ENCODE measurements at regions not wholly inside any gene's neighbourhood (a gene's known extent, or its start where the extent isn't known, plus 50 kb on each side); places are given as distances from the start of the nearest gene placed in this dataset.
"Not testable (repeated sequence)": the region's sequence is repeated elsewhere in the genome, so short reads cannot be mapped to it uniquely, and the experiment has no call there.

- H3K27ac Mint-ChIP-seq; ATAC-seq (ENCODE audit: low read depth in 2 of 2); H3K9me3 ChIP-seq (ENCODE audit: control insufficient read depth in 2 of 2, low read length in 2 of 2); H3K36me3 Mint-ChIP-seq; DNase-seq; H3K27ac ChIP-seq (ENCODE audit: insufficient read depth, low read length, poor library complexity, severe bottlenecking); H3K9me3 Mint-ChIP-seq; H3K4me1 Mint-ChIP-seq; H3K27me3 Mint-ChIP-seq; H3K27me3 ChIP-seq (ENCODE audit: control insufficient read depth, insufficient read depth, low read length); H3K4me1 ChIP-seq (ENCODE audit: control insufficient read depth, insufficient read depth, low read length, poor library complexity, severe bottlenecking); H3K36me3 ChIP-seq (ENCODE audit: control insufficient read depth, insufficient read depth, low read length); H3K4me3 ChIP-seq (ENCODE audit: low read depth, low read length); H3K4me3 Mint-ChIP-seq: not testable (repeated sequence)
Measured at GRCh38 chr15:81636064-81636463, 262.1 kb upstream of the TMC3 start.

- no peaks in the 10 kb centered on the region for H3K4me1 ChIP-seq (ENCODE audit: control insufficient read depth, insufficient read depth, low read length, poor library complexity, severe bottlenecking)
- H3K4me3 ChIP-seq (ENCODE audit: low read depth, low read length): no peak overlapping the region
- no peaks in the 10 kb centered on the region for H3K36me3 ChIP-seq (ENCODE audit: control insufficient read depth, insufficient read depth, low read length)
- H3K9me3 Mint-ChIP-seq: peaks cover 0 to 4% (median 0%) of the 10 kb centered on the region in 7 donors
- no peaks in the 10 kb centered on the region for H3K36me3 Mint-ChIP-seq
- H3K27ac Mint-ChIP-seq: no peak overlapping the region
- H3K9me3 ChIP-seq (ENCODE audit: control insufficient read depth in 2 of 2, low read length in 2 of 2): no peaks in the 10 kb centered on the region
- no peaks in the 10 kb centered on the region for H3K4me1 Mint-ChIP-seq
- no peak overlapping the region for H3K27ac ChIP-seq (ENCODE audit: insufficient read depth, low read length, poor library complexity, severe bottlenecking)
- H3K27me3 Mint-ChIP-seq: no peaks in the 10 kb centered on the region
- ATAC-seq (ENCODE audit: low read depth in 2 of 2) (no peak), DNase-seq (no peak)
- H3K4me3 Mint-ChIP-seq: no peak overlapping the region
- no peaks in the 10 kb centered on the region for H3K27me3 ChIP-seq (ENCODE audit: control insufficient read depth, insufficient read depth, low read length)
Measured at GRCh38 chr15:81633889-81634288, 259.9 kb upstream of the TMC3 start.

DNA sequence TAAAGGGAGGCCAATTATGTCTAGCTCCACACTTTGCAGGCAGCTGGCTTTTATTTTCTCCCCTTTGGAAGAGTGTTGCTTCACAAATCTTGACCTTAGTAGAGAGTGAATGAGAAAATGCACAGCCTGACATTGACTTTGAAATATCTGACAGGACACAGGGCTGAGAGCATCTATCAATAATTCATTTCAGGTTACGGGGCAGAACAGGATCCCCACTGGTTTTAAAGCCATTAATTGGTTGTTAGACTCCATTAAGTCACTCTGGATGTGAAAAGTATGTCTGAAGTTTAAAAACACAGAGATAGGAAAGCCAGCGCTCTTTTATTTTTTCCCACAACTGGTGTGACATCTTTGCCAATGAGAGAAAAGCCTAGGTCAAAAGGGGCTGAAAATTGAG, 251.9 kb upstream of the TMC3 start:
- H3K36me3 ChIP-seq (ENCODE audit: control insufficient read depth, insufficient read depth, low read length): no peaks in the 10 kb centered on the region
- H3K9me3 Mint-ChIP-seq: peaks cover 0 to 10% (median 0%) of the 10 kb centered on the region in 7 donors
- no peaks in the 10 kb centered on the region for H3K27me3 ChIP-seq (ENCODE audit: control insufficient read depth, insufficient read depth, low read length)
- H3K27ac Mint-ChIP-seq: no peak overlapping the region
- no peak for DNase-seq
- H3K4me1 Mint-ChIP-seq: no peaks in the 10 kb centered on the region
- no peak for ATAC-seq (ENCODE audit: low read depth in 2 of 2)
- no peaks in the 10 kb centered on the region for H3K4me1 ChIP-seq (ENCODE audit: control insufficient read depth, insufficient read depth, low read length, poor library complexity, severe bottlenecking)
- no peaks in the 10 kb centered on the region for H3K27me3 Mint-ChIP-seq
- H3K4me3 ChIP-seq (ENCODE audit: low read depth, low read length): no peak overlapping the region
- H3K36me3 Mint-ChIP-seq: no peaks in the 10 kb centered on the region
- H3K27ac ChIP-seq (ENCODE audit: insufficient read depth, low read length, poor library complexity, severe bottlenecking): no peak overlapping the region
- H3K4me3 Mint-ChIP-seq: no peak overlapping the region
- no peaks in the 10 kb centered on the region for H3K9me3 ChIP-seq (ENCODE audit: control insufficient read depth in 2 of 2, low read length in 2 of 2)

DNA sequence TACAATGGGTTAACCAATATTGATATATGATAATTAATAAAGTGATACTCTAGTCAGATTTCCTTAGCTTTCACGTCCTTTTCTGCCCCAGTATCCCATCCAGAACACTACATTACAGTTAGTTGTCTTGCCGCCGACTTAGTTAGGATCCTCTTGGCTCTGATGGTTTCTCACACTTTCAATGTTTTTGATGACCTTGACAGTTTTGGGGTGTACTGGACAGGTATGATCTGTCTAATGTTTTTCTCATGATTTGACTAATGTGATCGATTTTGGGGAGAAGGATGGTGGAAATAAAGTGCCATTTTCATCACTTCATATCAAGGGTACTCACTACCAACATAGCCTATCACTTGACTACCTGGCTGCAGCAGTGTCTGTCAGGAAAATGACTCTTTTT, 245.0 kb upstream of the TMC3 start:
- H3K4me1 ChIP-seq (ENCODE audit: control insufficient read depth, insufficient read depth, low read length, poor library complexity, severe bottlenecking): no peaks in the 10 kb centered on the region
- H3K36me3 ChIP-seq (ENCODE audit: control insufficient read depth, insufficient read depth, low read length): no peaks in the 10 kb centered on the region
- no peak overlapping the region for H3K4me3 ChIP-seq (ENCODE audit: low read depth, low read length)
- no peak for DNase-seq
- no peaks in the 10 kb centered on the region for H3K4me1 Mint-ChIP-seq
- H3K4me3 Mint-ChIP-seq: no peak overlapping the region
- no peaks in the 10 kb centered on the region for H3K27me3 Mint-ChIP-seq
- H3K9me3 ChIP-seq (ENCODE audit: control insufficient read depth in 2 of 2, low read length in 2 of 2): no peaks in the 10 kb centered on the region
- H3K36me3 Mint-ChIP-seq: no peaks in the 10 kb centered on the region
- H3K9me3 Mint-ChIP-seq: peaks cover 0 to 2% (median 0%) of the 10 kb centered on the region in 7 donors
- no peak for ATAC-seq (ENCODE audit: low read depth in 2 of 2)
- H3K27ac ChIP-seq (ENCODE audit: insufficient read depth, low read length, poor library complexity, severe bottlenecking): no peak overlapping the region
- H3K27me3 ChIP-seq (ENCODE audit: control insufficient read depth, insufficient read depth, low read length): no peaks in the 10 kb centered on the region
- H3K27ac Mint-ChIP-seq: no peak overlapping the region

- Histone ChIP-seq H3K36me3 (ENCODE audit: control insufficient read depth, insufficient read depth, low read length) (no peaks in the 10 kb centered on the region), H3K4me3 (ENCODE audit: low read depth, low read length) (no peak overlapping the region), H3K4me1 (ENCODE audit: control insufficient read depth, insufficient read depth, low read length, poor library complexity, severe bottlenecking) (no peaks in the 10 kb centered on the region), H3K9me3 (ENCODE audit: control insufficient read depth in 2 of 2, low read length in 2 of 2) (no peaks in the 10 kb centered on the region), H3K27ac (ENCODE audit: insufficient read depth, low read length, poor library complexity, severe bottlenecking) (no peak overlapping the region), H3K27me3 (ENCODE audit: control insufficient read depth, insufficient read depth, low read length) (no peaks in the 10 kb centered on the region)
- no peak for DNase-seq
- no peak for ATAC-seq (ENCODE audit: low read depth in 2 of 2)
- Mint-ChIP-seq H3K4me3 (no peak overlapping the region), H3K4me1 (no peaks in the 10 kb centered on the region), H3K9me3 (peaks cover 0 to 2% (median 0%) of the 10 kb centered on the region in 7 donors), H3K27ac (no peak overlapping the region), H3K27me3 (no peaks in the 10 kb centered on the region), H3K36me3 (no peaks in the 10 kb centered on the region)
Measured at GRCh38 chr15:81612631-81613030, 238.6 kb upstream of the TMC3 start.

GRCh38 chr15:81611679-81612078, 237.7 kb upstream of the TMC3 start:
- Histone ChIP-seq H3K27me3 (ENCODE audit: control insufficient read depth, insufficient read depth, low read length) (no peaks in the 10 kb centered on the region), H3K4me3 (ENCODE audit: low read depth, low read length) (no peak overlapping the region), H3K36me3 (ENCODE audit: control insufficient read depth, insufficient read depth, low read length) (no peaks in the 10 kb centered on the region), H3K4me1 (ENCODE audit: control insufficient read depth, insufficient read depth, low read length, poor library complexity, severe bottlenecking) (no peaks in the 10 kb centered on the region), H3K9me3 (ENCODE audit: control insufficient read depth in 2 of 2, low read length in 2 of 2) (no peaks in the 10 kb centered on the region), H3K27ac (ENCODE audit: insufficient read depth, low read length, poor library complexity, severe bottlenecking) (no peak overlapping the region)
- DNase-seq: no peak
- Mint-ChIP-seq H3K9me3 (peaks cover 0 to 2% (median 0%) of the 10 kb centered on the region in 7 donors), H3K27me3 (no peaks in the 10 kb centered on the region), H3K4me1 (no peaks in the 10 kb centered on the region), H3K27ac (no peak overlapping the region), H3K4me3 (no peak overlapping the region), H3K36me3 (no peaks in the 10 kb centered on the region)
- no peak for ATAC-seq (ENCODE audit: low read depth in 2 of 2)

GRCh38 chr15:81608309-81608829, 234.4 kb upstream of the TMC3 start:
- H3K27me3 ChIP-seq (ENCODE audit: control insufficient read depth, insufficient read depth, low read length): no peaks in the 10 kb centered on the region

GRCh38 chr15:81604713-81605112, 230.7 kb upstream of the TMC3 start:
- Mint-ChIP-seq H3K36me3 (no peaks in the 10 kb centered on the region), H3K9me3 (peaks cover 3 to 23% (median 10%) of the 10 kb centered on the region in 7 donors), H3K27me3 (no peaks in the 10 kb centered on the region), H3K27ac (no peak overlapping the region), H3K4me3 (no peak overlapping the region), H3K4me1 (peaks cover 0 to 5% (median 0%) of the 10 kb centered on the region in 4 donors)
- H3K27me3 ChIP-seq (ENCODE audit: control insufficient read depth, insufficient read depth, low read length): no peaks in the 10 kb centered on the region
- H3K9me3 ChIP-seq (ENCODE audit: control insufficient read depth in 2 of 2, low read length in 2 of 2): peaks cover 6 to 7% of the 10 kb centered on the region in 2 experiments
- H3K36me3 ChIP-seq (ENCODE audit: control insufficient read depth, insufficient read depth, low read length): no peaks in the 10 kb centered on the region
- no peak overlapping the region for H3K4me3 ChIP-seq (ENCODE audit: low read depth, low read length)
- DNase-seq (no peak), ATAC-seq (ENCODE audit: low read depth in 2 of 2) (no peak)
- no peaks in the 10 kb centered on the region for H3K4me1 ChIP-seq (ENCODE audit: control insufficient read depth, insufficient read depth, low read length, poor library complexity, severe bottlenecking)
- no peak overlapping the region for H3K27ac ChIP-seq (ENCODE audit: insufficient read depth, low read length, poor library complexity, severe bottlenecking)

More at GRCh38 chr15:81608309-81608829, 234.4 kb upstream of the TMC3 start:
- Histone ChIP-seq H3K9me3 (ENCODE audit: control insufficient read depth in 2 of 2, low read length in 2 of 2) (no peaks in the 10 kb centered on the region), H3K4me3 (ENCODE audit: low read depth, low read length) (no peak overlapping the region), H3K4me1 (ENCODE audit: control insufficient read depth, insufficient read depth, low read length, poor library complexity, severe bottlenecking) (no peaks in the 10 kb centered on the region), H3K36me3 (ENCODE audit: control insufficient read depth, insufficient read depth, low read length) (no peaks in the 10 kb centered on the region), H3K27ac (ENCODE audit: insufficient read depth, low read length, poor library complexity, severe bottlenecking) (no peak overlapping the region)
- Mint-ChIP-seq H3K4me3 (no peak overlapping the region), H3K27me3 (no peaks in the 10 kb centered on the region), H3K27ac (no peak overlapping the region), H3K9me3 (peaks cover 0 to 7% (median 0%) of the 10 kb centered on the region in 7 donors), H3K36me3 (no peaks in the 10 kb centered on the region), H3K4me1 (no peaks in the 10 kb centered on the region)
- no peak for DNase-seq
- no peak for ATAC-seq (ENCODE audit: low read depth in 2 of 2)
